Body of pancreas (tissue), 4 donors: ENCODE measurements at regions not wholly inside any gene's neighbourhood (a gene's known extent, or its start where the extent isn't known, plus 50 kb on each side); places are given as distances from the start of the nearest gene placed in this dataset.
"Not testable (repeated sequence)": the region's sequence is repeated elsewhere in the genome, so short reads cannot be mapped to it uniquely, and the experiment has no call there.

Experiments
- ATAC-seq: fragments of 150-250 bp; one replicate; pipeline ENCODE4 v1.9.1; 2016
- DNase-seq, 4 donors: peaks; one replicate each; pipeline ENCODE4 v3.0.0-alpha.2; 2019
- H3K27ac ChIP-seq, 4 donors: fragments of 200-600 bp; sonication (generic); 1 replicate in 3 of 4; 2 replicates in 1 of 4; pipeline versions ENCODE4 v1.5.1 to v1.6.1; 2016 to 2019; ENCODE audit warnings: mild to moderate bottlenecking in 1 of 4, mixed read lengths in 1 of 4, moderate library complexity in 1 of 4
- H3K27me3 ChIP-seq, 2 donors: fragments of 200-600 bp; sonication (generic); one replicate each; pipeline ENCODE4 v1.6.0; 2016; ENCODE audit warnings: mild to moderate bottlenecking in 1 of 2
- H3K36me3 ChIP-seq, 2 donors: fragments of 200-600 bp; sonication (generic); replicated peaks in 1 of 2; 2 replicates each; pipeline ENCODE4 v1.5.1; 2016; ENCODE audit warnings: low read depth in 2 of 2; ENCODE audit not compliant: insufficient read depth in 1 of 2
- H3K4me1 ChIP-seq: fragments of 200-600 bp; sonication (generic); one replicate; pipeline ENCODE4 v1.6.0; 2016
- H3K4me3 ChIP-seq, 2 donors: fragments of 200-600 bp; sonication (generic); 1 replicate in 1 of 2; 2 replicates in 1 of 2; pipeline ENCODE4 v1.5.1; 2016 to 2019
- H3K9me3 ChIP-seq, 3 donors: fragments of 200-600 bp; sonication (generic); 1 replicate in 2 of 3; 2 replicates in 1 of 3; pipeline ENCODE4 v1.5.1; 2016
- POLR2A ChIP-seq, 3 donors: fragments of 450-650 bp; IDR thresholded peaks; one replicate each; pipeline ENCODE4 v1.6.1; 2016; ENCODE audit warnings: antibody characterized with exemption in 3 of 3, mild to moderate bottlenecking in 2 of 3
- WGBS, 2 donors: methylation state at CpG; one replicate each; pipeline ENCODE4 v1.1.5; 2017; 5-methylcytosine and 5-hydroxymethylcytosine counted together
- intact Hi-C: fragments of 100-400 bp; cut with DNase I; formaldehyde crosslinking; loops from one replicate; pipeline ENCODE4 v1.15.1; 2023
- TF ChIP-seq, protein P1 (sequence below), 7 experiments: fragments of 450-650 bp in 4 of 7; fragments of 200-600 bp in 3 of 7; sonication (generic) in 3 of 7; IDR thresholded peaks; one replicate each; pipeline ENCODE4 v1.5.1; 2016 to 2019; ENCODE audit warnings: antibody characterized with exemption in 7 of 7

DNA sequence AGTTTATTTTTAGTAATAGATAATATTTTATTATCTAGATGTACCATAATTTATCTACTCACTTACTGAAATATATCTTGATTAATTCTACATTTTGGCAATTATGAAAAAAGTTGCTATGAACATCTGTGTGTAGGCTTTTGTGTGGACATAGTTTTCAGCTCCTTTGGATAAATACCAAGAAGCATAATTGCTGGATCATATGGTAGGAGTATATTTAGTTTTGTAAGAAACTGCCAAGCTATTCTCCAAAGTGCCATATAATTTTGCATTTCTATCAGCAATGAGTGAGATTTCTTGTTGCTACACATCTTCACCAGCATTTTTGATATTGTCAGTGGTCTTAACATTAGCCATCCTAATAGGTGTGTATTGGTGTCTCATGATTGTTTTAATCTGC, 882.6 kb upstream of the GRIA3 start:
- DNase-seq, result no peak
- Histone ChIP-seq H3K27me3 (no peaks in the 10 kb centered on the region), H3K4me1 (no peaks in the 10 kb centered on the region), H3K9me3 (no peaks in the 10 kb centered on the region), H3K36me3 (no peaks in the 10 kb centered on the region), H3K27ac (no peak overlapping the region), H3K4me3 (no peak overlapping the region)
- intact Hi-C loops, result no loop called here
- no peak for TF ChIP-seq POLR2A (IDR thresholded peaks at IDR 0.05)
- TF ChIP-seq, protein P1, sequence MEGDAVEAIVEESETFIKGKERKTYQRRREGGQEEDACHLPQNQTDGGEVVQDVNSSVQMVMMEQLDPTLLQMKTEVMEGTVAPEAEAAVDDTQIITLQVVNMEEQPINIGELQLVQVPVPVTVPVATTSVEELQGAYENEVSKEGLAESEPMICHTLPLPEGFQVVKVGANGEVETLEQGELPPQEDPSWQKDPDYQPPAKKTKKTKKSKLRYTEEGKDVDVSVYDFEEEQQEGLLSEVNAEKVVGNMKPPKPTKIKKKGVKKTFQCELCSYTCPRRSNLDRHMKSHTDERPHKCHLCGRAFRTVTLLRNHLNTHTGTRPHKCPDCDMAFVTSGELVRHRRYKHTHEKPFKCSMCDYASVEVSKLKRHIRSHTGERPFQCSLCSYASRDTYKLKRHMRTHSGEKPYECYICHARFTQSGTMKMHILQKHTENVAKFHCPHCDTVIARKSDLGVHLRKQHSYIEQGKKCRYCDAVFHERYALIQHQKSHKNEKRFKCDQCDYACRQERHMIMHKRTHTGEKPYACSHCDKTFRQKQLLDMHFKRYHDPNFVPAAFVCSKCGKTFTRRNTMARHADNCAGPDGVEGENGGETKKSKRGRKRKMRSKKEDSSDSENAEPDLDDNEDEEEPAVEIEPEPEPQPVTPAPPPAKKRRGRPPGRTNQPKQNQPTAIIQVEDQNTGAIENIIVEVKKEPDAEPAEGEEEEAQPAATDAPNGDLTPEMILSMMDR (IDR thresholded peaks at IDR 0.05), result no peak
- no peak for ATAC-seq

DNA sequence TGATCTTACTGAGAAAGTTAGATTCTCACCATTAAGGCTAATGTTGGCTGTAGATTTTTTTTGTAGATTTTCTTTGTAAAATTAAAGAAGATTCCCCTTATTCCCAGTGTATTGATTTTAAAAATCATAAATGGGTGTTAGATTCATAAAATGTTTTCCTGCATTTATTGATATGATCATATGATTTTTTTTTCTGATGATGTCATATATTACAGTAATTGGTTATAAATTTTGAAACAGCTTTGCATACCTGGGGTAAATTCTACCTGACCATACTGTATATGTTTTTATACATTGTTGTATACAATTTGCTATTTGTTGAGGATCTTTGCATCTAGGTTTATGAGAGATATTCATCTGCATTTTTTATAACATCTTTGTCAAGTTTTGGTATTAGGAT, 880.3 kb upstream of the GRIA3 start:
- H3K36me3 ChIP-seq, result no peaks in the 10 kb centered on the region
- no peak for DNase-seq

DNA sequence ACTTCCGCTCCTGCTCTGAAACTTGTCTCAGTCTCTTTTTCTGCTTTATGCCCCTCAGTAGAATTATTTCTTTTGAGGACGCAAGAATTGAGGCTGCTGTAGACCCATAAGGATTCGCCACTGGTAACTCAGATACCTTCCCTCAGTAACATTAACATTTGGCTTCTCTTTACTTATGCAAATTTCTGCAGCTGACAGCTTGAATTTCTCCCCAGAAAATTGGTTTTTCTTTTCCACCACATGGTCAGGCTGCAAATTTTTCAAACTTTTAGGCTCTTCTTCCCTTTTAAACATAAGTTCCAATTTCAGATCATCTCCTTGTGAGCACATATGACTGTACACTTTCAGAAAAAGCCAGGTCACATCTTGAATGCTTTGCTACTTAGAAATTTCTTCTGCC, 839.3 kb upstream of the GRIA3 start:
- Histone ChIP-seq H3K36me3 (no peaks in the 10 kb centered on the region), H3K4me1 (no peaks in the 10 kb centered on the region), H3K4me3 (no peak overlapping the region), H3K27me3 (no peaks in the 10 kb centered on the region), H3K9me3 (no peaks in the 10 kb centered on the region), H3K27ac (no peak overlapping the region)
- ATAC-seq (no peak), DNase-seq (no peak)
- WGBS, 2 donors, result 62 to 71% methylated on average over 3 of the region's 3 CpGs
- intact Hi-C loops, result no loop called here
- TF ChIP-seq, protein P1 (IDR thresholded peaks at IDR 0.05), result no peak
- no peak for TF ChIP-seq POLR2A (IDR thresholded peaks at IDR 0.05)

More for the DNA sequence above, 880.3 kb upstream of the GRIA3 start:
- Histone ChIP-seq H3K4me3 (no peak overlapping the region), H3K4me1 (no peaks in the 10 kb centered on the region), H3K27me3 (no peaks in the 10 kb centered on the region), H3K9me3 (no peaks in the 10 kb centered on the region), H3K27ac (no peak overlapping the region)
- TF ChIP-seq, protein P1 (IDR thresholded peaks at IDR 0.05), result no peak
- TF ChIP-seq POLR2A (IDR thresholded peaks at IDR 0.05), result no peak
- ATAC-seq, result no peak
- intact Hi-C loops, result no loop called here

DNA sequence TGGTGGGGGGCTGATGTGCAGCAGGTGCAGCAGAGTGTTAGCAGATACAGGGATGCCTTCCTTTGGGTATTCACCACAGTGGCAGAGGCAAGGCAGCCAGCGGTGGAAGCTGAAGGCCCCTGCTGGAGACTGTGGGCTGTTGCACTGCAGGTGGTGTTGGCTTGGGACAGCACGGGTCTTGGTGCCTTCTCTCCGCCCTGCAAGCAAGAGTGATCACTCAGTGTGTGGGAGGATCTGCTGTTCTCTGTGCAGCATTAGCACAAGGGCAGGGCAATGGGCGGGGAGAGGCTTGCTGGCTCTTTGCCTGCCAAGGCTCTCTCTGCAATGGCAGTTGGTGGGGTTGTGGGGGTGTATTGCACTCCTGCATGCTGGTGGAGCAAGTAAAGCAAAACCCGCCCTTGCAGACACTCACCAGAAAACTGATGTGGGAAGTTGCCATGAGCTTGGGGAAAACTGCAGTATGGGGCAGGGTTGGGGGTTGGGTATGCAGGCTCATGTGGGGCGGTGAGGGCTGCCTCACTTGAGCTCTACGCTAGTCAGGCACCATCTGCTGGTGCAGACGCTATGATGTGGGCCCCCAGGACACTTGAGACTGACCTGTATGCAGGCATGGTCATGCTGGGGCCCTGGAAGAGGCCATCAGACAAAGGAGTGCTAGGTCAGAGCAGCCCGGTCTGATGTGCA, 820.8 kb upstream of the GRIA3 start:
- Histone ChIP-seq H3K27ac (no peak overlapping the region), H3K4me1 (no peaks in the 10 kb centered on the region), H3K9me3 (no peaks in the 10 kb centered on the region), H3K27me3 (no peaks in the 10 kb centered on the region), H3K36me3 (no peaks in the 10 kb centered on the region), H3K4me3 (no peak overlapping the region)
- no peak for ATAC-seq
- WGBS, 2 donors, result 69% methylated on average over 2 of the region's 9 CpGs; no CpG with 5 or more reads in 1 of the 2 donors
- DNase-seq, result no peak
- TF ChIP-seq, protein P1 (IDR thresholded peaks at IDR 0.05), result no peak
- TF ChIP-seq POLR2A (IDR thresholded peaks at IDR 0.05), result no peak
- intact Hi-C loops, result no loop called here

DNA sequence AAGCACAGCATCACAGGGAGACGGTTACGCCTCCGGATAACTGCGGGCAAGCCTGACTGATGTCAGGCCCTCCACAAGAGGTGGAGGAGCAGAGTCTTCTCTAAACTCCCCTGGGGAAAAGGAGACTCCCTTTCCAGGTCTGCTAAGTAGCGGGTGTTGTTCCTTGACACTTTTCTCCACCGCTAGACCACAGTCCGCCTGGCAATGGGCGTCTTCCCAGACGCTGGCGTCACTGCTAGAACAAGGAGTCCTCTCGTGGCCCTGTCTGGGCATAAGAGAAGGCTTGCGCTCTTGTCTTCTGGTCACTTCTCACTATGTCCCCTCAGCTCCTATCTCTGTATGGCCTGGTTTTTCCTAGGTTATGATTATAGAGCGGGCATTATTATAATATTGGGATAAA, 808.5 kb upstream of the GRIA3 start:
- H3K27me3 ChIP-seq, intact Hi-C loops, ATAC-seq, H3K27ac ChIP-seq, H3K4me3 ChIP-seq, H3K9me3 ChIP-seq, H3K4me1 ChIP-seq, DNase-seq, H3K36me3 ChIP-seq: not testable (repeated sequence)
- 88% methylated on average over 13 of the region's 13 CpGs for WGBS, 2 donors
